PC-9 (cell line): ENCODE measurements at regions not wholly inside any gene's neighbourhood (a gene's known extent, or its start where the extent isn't known, plus 50 kb on each side); places are given as distances from the start of the nearest gene placed in this dataset.

ENCODE experiments used
- EZH2 ChIP-seq: fragments of 200-600 bp; sonication (generic); IDR thresholded peaks from 2 replicates; pipeline ENCODE4 v1.8.0; 2017; ENCODE audit warnings: antibody characterized with exemption, low read depth
- TF ChIP-seq, protein P1 (sequence below): fragments of 200-600 bp; sonication (generic); conservative IDR thresholded peaks from 2 replicates; pipeline ENCODE4 v1.6.1; 2017; ENCODE audit warnings: mixed run types, antibody characterized with exemption, mild to moderate bottlenecking, moderate library complexity

DNA sequence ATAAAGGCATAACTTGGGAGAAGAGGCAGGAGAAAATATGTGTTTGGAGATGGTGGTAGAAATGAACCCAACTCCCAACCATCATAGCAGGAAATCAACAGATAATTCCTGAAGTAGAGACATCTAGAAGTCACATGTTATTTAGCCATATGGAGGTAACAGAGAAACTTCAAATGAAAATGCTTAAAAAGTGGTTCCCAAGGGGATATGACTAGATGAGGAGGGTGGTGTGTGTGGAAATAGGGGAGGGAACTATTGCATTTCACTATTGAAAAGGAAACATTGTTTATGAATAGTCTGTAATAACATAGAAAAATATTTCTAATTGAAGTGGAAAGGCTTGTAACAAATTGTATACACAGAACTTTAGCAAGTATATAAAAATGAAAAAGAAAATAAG, 412.0 kb downstream of the SHISA9 start:
- TF ChIP-seq, protein P1, sequence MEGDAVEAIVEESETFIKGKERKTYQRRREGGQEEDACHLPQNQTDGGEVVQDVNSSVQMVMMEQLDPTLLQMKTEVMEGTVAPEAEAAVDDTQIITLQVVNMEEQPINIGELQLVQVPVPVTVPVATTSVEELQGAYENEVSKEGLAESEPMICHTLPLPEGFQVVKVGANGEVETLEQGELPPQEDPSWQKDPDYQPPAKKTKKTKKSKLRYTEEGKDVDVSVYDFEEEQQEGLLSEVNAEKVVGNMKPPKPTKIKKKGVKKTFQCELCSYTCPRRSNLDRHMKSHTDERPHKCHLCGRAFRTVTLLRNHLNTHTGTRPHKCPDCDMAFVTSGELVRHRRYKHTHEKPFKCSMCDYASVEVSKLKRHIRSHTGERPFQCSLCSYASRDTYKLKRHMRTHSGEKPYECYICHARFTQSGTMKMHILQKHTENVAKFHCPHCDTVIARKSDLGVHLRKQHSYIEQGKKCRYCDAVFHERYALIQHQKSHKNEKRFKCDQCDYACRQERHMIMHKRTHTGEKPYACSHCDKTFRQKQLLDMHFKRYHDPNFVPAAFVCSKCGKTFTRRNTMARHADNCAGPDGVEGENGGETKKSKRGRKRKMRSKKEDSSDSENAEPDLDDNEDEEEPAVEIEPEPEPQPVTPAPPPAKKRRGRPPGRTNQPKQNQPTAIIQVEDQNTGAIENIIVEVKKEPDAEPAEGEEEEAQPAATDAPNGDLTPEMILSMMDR, result no peak
- no peak for TF ChIP-seq EZH2
